ENCODE measurements at regions not wholly inside any gene's neighbourhood (a gene's known extent, or its start where the extent isn't known, plus 50 kb on each side); places are given as distances from the start of the nearest gene placed in this dataset.

GRCh38 chrX:141405853-141406492, 163.7 kb upstream of the SPANXC start:
- peaks cover 20% of the 10 kb centered on the region for H3K4me1 ChIP-seq (ENCODE audit: control insufficient read depth, extremely low read depth, insufficient read depth, low read length)
- POLR2A ChIA-PET = interaction anchor here (0.6 to 1.0 kb wide), 2 partner anchors 63 to 488 kb away, joined by 3 to 6 read pairs; no protein-coding TSS in a partner anchor
- no TSS peak for BruUV-seq (replicated peaks)
- FAIRE-seq (peak; percentile 76), DNase-seq (ENCODE audit: low read depth, low spot score) (no peak)
- H3K79me2 ChIP-seq (ENCODE audit: control insufficient read depth, insufficient read depth, low read length) = no peaks in the 10 kb centered on the region
- no peak for TF ChIP-seq CTCF (IDR thresholded peaks at IDR 0.05; ENCODE audit: extremely low read depth in 1 of 2, insufficient read depth in 1 of 2, low read depth in 1 of 2, low read length in 2 of 2)
- TF ChIP-seq MAX (IDR thresholded peaks at IDR 0.05; ENCODE audit: insufficient read depth, insufficient read length) = no peak
- TF ChIP-seq POLR2AphosphoS5 (IDR thresholded peaks at IDR 0.05; ENCODE audit: insufficient read depth, low read depth, low read length) = no peak
- peak; percentile 13 for TF ChIP-seq GATA2 (IDR thresholded peaks at IDR 0.05; ENCODE audit: insufficient read depth, insufficient read length, low read depth, low read length)
- TF ChIP-seq MYC (IDR thresholded peaks at IDR 0.05; ENCODE audit: low read depth, low read length) = no peak
- no peak for TF ChIP-seq POLR2A (IDR thresholded peaks at IDR 0.05; ENCODE audit: low read depth, low read length)
- peak; percentile 82 for TF ChIP-seq JUN (IDR thresholded peaks at IDR 0.05; ENCODE audit: borderline replicate concordance, insufficient read depth, insufficient read length, low read depth)
- TF ChIP-seq EZH2 (IDR thresholded peaks at IDR 0.05; ENCODE audit: borderline replicate concordance, low read depth, low read length, severe bottlenecking) = no peak
- TF ChIP-seq FOS (IDR thresholded peaks at IDR 0.05; ENCODE audit: borderline replicate concordance, insufficient read depth, low read length) = peak; percentile 64
- intact Hi-C loops (cut with micrococcal nuclease) (loop anchor here (1.0 kb wide), 5 partner anchors 63 to 556 kb away; no protein-coding TSS in a partner anchor), dilution Hi-C loops (cut with MboI; ENCODE audit: extremely low pct_ligation_motif_present, low sequenced_read_pairs) (no loop called here)
- H3K36me3 ChIP-seq (ENCODE audit: control insufficient read depth in 2 of 2, extremely low read depth in 1 of 2, insufficient read depth in 2 of 2, low read length in 2 of 2) = no peaks in the 10 kb centered on the region
- no peaks in the 10 kb centered on the region for H3K9me1 ChIP-seq (replicated peaks; ENCODE audit: control insufficient read depth, extremely low read depth, insufficient read depth, low read length)
- H3K9me3 ChIP-seq (replicated peaks; ENCODE audit: control insufficient read depth, insufficient read depth, low read length) = no peaks in the 10 kb centered on the region
- H3K4me3 ChIP-seq (replicated peaks in 1 of 3; ENCODE audit: insufficient read depth in 1 of 3, low read depth in 1 of 3, low read length in 3 of 3) = no peak overlapping the region
- H4K20me1 ChIP-seq (replicated peaks; ENCODE audit: control insufficient read depth, extremely low read depth, insufficient read depth, low read length) = no peaks in the 10 kb centered on the region
- H2AFZ ChIP-seq (ENCODE audit: low read depth, low read length) = no peak overlapping the region
- CTCF ChIA-PET = interaction anchor here (0.7 to 1.9 kb wide), 7 partner anchors 9 to 489 kb away, joined by 3 to 8 read pairs (median 4); no protein-coding TSS in a partner anchor
- no peaks in the 10 kb centered on the region for H3K27me3 ChIP-seq (ENCODE audit: control insufficient read depth in 2 of 2, insufficient read depth in 2 of 2, low read length in 2 of 2)
- H3K4me2 ChIP-seq (ENCODE audit: insufficient read depth, low read length) = peak overlapping the region; percentile 46
- peak overlapping the region; percentile 58 for H3K9ac ChIP-seq (replicated peaks; ENCODE audit: extremely low read depth, insufficient read depth, low read length)
- H3K27ac ChIP-seq (ENCODE audit: insufficient read depth, low read depth, low read length) = peak overlapping the region; percentile 89

All from endothelial cell of umbilical vein (primary cell).